Subcutaneous abdominal adipose tissue (tissue), 5 donors: ENCODE measurements at regions not wholly inside any gene's neighbourhood (a gene's known extent, or its start where the extent isn't known, plus 50 kb on each side); places are given as distances from the start of the nearest gene placed in this dataset.
"Not testable (repeated sequence)": the region's sequence is repeated elsewhere in the genome, so short reads cannot be mapped to it uniquely, and the experiment has no call there.

Experiments used
- H3K27ac ChIP-seq: one replicate; pipeline ENCODE4 v1.7.0; 2013; ENCODE audit warnings: low read depth, mild to moderate bottlenecking, inconsistent platforms, low read length, moderate library complexity
- H3K27me3 ChIP-seq, 5 donors: one replicate each; pipeline ENCODE4 v1.7.0; 2013; ENCODE audit warnings: low read length in 5 of 5, inconsistent platforms in 1 of 5; ENCODE audit not compliant: control insufficient read depth in 5 of 5, insufficient read depth in 4 of 5
- H3K36me3 ChIP-seq, 5 donors: one replicate each; pipeline ENCODE4 v1.7.0; 2013; ENCODE audit warnings: low read length in 5 of 5; ENCODE audit not compliant: control insufficient read depth in 5 of 5, insufficient read depth in 5 of 5
- H3K4me1 ChIP-seq, 5 donors: one replicate each; pipeline ENCODE4 v1.7.0; 2013; ENCODE audit warnings: low read length in 5 of 5, mild to moderate bottlenecking in 3 of 5, moderate library complexity in 1 of 5; ENCODE audit not compliant: control insufficient read depth in 5 of 5, insufficient read depth in 5 of 5
- H3K4me3 ChIP-seq, 5 donors: one replicate each; pipeline ENCODE4 v1.7.0; 2013; ENCODE audit warnings: low read length in 5 of 5, low read depth in 1 of 5
- H3K9ac ChIP-seq, 5 donors: one replicate each; pipeline ENCODE4 v1.7.0; 2013; ENCODE audit warnings: low read length in 5 of 5, mild to moderate bottlenecking in 4 of 5, moderate library complexity in 3 of 5
- H3K9me3 ChIP-seq, 5 donors: one replicate each; pipeline ENCODE4 v1.7.0; 2013; ENCODE audit warnings: low read length in 5 of 5; ENCODE audit not compliant: control insufficient read depth in 5 of 5
- donor health status: healthy.
- donor health status: healthy.
- donor health status: healthy.
- donor health status: healthy.
- donor health status: healthy.

GRCh38 chrX:13232484-13232883 lies 87.4 kb downstream of the ATXN3L start:
- H3K9ac ChIP-seq: no peak overlapping the region
- H3K4me1 ChIP-seq: peaks cover 0 to 3% (median 0%) of the 10 kb centered on the region in 5 donors
- H3K36me3 ChIP-seq: no peaks in the 10 kb centered on the region
- H3K9me3 ChIP-seq: peaks cover 0 to 3% (median 0%) of the 10 kb centered on the region in 5 donors
- no peak overlapping the region for H3K27ac ChIP-seq
- no peak overlapping the region for H3K4me3 ChIP-seq
- H3K27me3 ChIP-seq: peaks cover 0 to 3% (median 0%) of the 10 kb centered on the region in 5 donors

DNA sequence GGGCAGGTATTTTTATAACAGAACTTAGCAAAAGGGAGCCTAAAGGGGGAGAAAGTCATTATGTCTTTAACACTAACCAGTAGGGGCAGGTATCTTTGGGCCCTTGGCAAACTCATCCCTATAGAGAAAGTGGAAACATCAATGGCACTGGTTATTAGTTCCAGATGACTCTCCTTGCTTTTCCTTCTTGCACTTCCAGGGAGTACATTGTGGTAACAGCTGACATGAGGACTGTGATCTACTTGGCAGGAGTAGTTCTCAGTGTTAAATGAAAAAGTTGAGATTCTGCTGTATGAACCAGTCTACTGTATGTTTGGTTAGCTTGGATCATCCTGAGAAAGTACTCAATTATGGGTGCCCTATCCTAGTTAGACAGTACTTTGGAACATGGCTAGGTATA lies 93.6 kb downstream of the ATXN3L start:
- Histone ChIP-seq H3K36me3 (no peaks in the 10 kb centered on the region), H3K9me3 (peaks cover 0 to under 1% (median 0%) of the 10 kb centered on the region in 5 donors), H3K4me1 (peaks cover 0 to 5% (median 0%) of the 10 kb centered on the region in 5 donors), H3K4me3 (no peak overlapping the region), H3K9ac (no peak overlapping the region), H3K27me3 (peaks cover 0 to 9% (median 0%) of the 10 kb centered on the region in 5 donors), H3K27ac (no peak overlapping the region)

DNA sequence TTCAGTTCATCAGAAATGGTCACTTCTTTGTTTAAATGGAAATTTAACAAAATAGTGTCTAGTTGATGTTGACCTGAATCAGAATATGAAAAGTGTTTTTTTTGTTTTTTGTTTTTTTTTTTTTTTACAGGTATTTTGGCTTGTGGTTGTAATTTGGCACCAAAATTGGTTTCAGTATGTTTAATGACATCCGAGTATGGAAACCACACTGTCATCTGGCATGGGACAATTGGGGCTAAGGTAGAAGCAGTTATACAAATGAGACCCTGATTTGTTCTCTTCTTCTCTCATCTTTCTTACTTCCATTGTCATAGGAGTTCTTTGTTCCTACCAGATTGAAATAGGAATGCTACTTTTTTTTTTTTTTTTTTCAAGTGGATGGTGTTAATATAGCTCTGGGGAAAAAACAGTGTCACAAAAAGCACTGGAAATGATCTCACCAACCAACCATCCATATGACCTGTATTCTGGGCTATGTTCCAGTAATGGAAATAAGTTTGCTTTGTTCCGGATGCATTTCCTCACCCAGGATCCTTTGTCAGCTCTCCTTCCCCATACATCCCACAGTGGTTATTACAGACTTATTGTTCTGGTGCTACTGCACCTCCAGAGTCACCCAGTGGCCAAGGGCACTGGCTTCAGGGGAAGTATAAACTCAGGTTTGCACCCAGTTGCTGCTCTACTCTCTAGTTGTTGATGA lies 95.8 kb downstream of the ATXN3L start:
- Histone ChIP-seq H3K27me3 (peaks cover 0 to 12% (median 0%) of the 10 kb centered on the region in 5 donors), H3K9ac (no peak overlapping the region), H3K27ac (no peak overlapping the region), H3K36me3 (no peaks in the 10 kb centered on the region), H3K4me1 (peaks cover 0 to 10% (median 0%) of the 10 kb centered on the region in 5 donors), H3K4me3 (no peak overlapping the region), H3K9me3 (no peaks in the 10 kb centered on the region)

DNA sequence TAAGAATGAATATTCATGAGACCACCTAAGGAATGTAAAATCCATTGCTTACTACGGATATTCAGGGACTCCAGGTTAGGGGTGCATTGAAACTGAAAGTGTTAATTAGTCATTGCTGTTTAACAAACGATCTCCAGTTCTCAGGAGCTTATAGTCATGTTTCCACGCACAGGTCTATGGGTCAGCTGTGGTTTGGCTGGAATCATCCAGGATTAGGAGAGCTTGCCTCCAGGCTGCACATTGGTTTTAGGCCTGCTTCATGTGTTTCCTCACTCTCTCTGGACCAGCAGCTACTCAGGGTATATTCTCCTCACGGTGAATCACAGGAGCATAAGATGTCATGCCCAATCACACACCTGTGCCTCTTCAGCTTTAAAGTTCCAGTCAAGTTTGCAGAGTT lies 98.9 kb downstream of the ATXN3L start:
- no peak overlapping the region for H3K4me3 ChIP-seq
- H3K9ac ChIP-seq: no peak overlapping the region
- H3K4me1 ChIP-seq: peaks cover 0 to 10% (median 2%) of the 10 kb centered on the region in 5 donors

GRCh38 chrX:13219991-13220764 lies 99.7 kb downstream of the ATXN3L start:
- H3K27me3 ChIP-seq: peaks cover 0 to 12% (median 0%) of the 10 kb centered on the region in 5 donors
- H3K27ac ChIP-seq: no peak overlapping the region

More for the DNA sequence above, 98.9 kb downstream of the ATXN3L start:
- Histone ChIP-seq H3K27ac (no peak overlapping the region), H3K36me3 (no peaks in the 10 kb centered on the region), H3K27me3 (peaks cover 0 to 12% (median 0%) of the 10 kb centered on the region in 5 donors), H3K9me3 (no peaks in the 10 kb centered on the region)

GRCh38 chrX:13218758-13219157 lies 101.1 kb downstream of the ATXN3L start:
- H3K27me3 ChIP-seq: peaks cover 0 to 5% (median 0%) of the 10 kb centered on the region in 5 donors
- no peaks in the 10 kb centered on the region for H3K9me3 ChIP-seq
- no peak overlapping the region for H3K9ac ChIP-seq
- H3K27ac ChIP-seq: no peak overlapping the region
- H3K4me3 ChIP-seq: no peak overlapping the region
- H3K4me1 ChIP-seq: peaks cover 0 to 6% (median 2%) of the 10 kb centered on the region in 5 donors
- H3K36me3 ChIP-seq: no peaks in the 10 kb centered on the region

More at GRCh38 chrX:13219991-13220764, 99.7 kb downstream of the ATXN3L start:
- Histone ChIP-seq H3K9me3 (no peaks in the 10 kb centered on the region), H3K4me1 (peaks cover 0 to 10% (median 2%) of the 10 kb centered on the region in 5 donors), H3K36me3 (no peaks in the 10 kb centered on the region), H3K4me3 (no peak overlapping the region), H3K9ac (no peak overlapping the region)

GRCh38 chrX:13216139-13216538 lies 103.7 kb downstream of the ATXN3L start:
- no peak overlapping the region for H3K4me3 ChIP-seq
- no peak overlapping the region for H3K27ac ChIP-seq
- H3K27me3 ChIP-seq: peaks cover 0 to 2% (median 0%) of the 10 kb centered on the region in 5 donors
- no peaks in the 10 kb centered on the region for H3K36me3 ChIP-seq
- H3K9me3 ChIP-seq: no peaks in the 10 kb centered on the region
- H3K9ac ChIP-seq: no peak overlapping the region
- peaks cover 2 to 24% (median 8%) of the 10 kb centered on the region in 5 donors for H3K4me1 ChIP-seq

DNA sequence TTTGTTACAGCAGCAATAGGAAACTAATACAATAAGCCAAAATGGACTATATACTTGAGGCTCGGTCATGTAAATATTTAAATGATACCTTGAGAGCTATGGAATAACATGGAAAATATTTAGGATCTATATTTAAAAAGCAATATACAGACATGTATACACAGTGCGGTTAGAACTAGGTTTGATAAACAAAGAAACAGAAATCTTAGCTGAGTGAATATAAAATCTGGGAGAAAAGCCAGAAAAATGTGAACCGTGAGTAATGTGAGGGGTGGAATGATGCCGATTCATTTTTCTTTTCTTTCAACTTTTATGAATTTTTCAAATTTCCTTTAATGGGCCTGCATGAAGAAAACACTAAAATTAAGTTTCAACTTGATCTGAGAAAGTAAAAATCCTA lies 104.1 kb downstream of the ATXN3L start:
- H3K9ac ChIP-seq: no peak overlapping the region
- H3K27ac ChIP-seq: no peak overlapping the region
- H3K27me3 ChIP-seq: no peaks in the 10 kb centered on the region
- no peaks in the 10 kb centered on the region for H3K9me3 ChIP-seq
- H3K4me1 ChIP-seq: peaks cover 2 to 20% (median 8%) of the 10 kb centered on the region in 5 donors
- H3K36me3 ChIP-seq: no peaks in the 10 kb centered on the region
- H3K4me3 ChIP-seq: no peak overlapping the region

DNA sequence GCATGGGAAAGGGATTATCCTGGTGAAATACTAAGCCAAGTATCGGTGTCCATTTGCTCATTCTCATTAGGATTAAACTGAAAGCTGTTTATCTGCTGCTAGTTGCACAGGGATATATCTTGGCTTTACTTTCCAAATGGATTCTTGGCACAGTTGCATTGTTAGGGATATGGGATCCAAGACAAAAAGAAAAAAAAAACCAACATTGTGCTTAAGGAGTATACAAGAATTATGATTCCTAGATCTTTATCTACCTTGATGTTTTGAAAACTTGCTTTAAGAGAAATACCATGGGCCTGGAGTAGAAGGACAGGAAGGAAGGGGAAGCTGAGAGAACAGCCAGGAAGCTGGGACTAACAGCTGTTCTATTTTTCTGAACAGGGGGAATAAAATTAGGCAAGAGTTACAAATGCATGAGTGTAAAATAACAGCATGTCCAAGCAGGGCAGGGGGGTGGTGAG lies 107.6 kb downstream of the ATXN3L start:
- Histone ChIP-seq H3K36me3 (no peaks in the 10 kb centered on the region), H3K9me3 (peaks cover 0 to 2% (median 0%) of the 10 kb centered on the region in 5 donors), H3K4me3 (peak overlapping the region in 1 of 5 donors; percentile 24), H3K4me1 (peaks cover 2 to 19% (median 8%) of the 10 kb centered on the region in 5 donors), H3K9ac (peak overlapping the region in 1 of 5 donors; percentile 58), H3K27me3 (peaks cover 0 to 6% (median 0%) of the 10 kb centered on the region in 5 donors), H3K27ac (no peak overlapping the region)

DNA sequence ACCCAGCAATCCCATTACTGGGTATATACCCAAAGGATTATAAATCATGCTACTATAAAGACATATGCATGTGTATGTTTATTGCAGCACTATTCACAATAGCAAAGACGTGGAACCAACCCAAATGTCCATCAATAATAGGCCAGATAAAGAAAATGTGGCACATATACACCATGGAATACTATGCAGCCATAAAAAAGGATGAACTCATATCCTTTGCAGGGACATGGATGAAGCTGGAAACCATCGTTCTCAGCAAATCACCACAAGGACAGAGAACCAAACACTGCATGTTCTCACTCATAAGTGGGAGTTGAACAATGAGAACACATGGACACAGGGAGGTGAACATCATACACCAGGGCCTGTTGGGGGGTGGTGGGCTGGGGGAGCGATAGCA lies 109.7 kb downstream of the ATXN3L start:
- H3K9ac ChIP-seq, H3K27ac ChIP-seq, H3K27me3 ChIP-seq, H3K9me3 ChIP-seq, H3K4me3 ChIP-seq, H3K36me3 ChIP-seq: not testable (repeated sequence)
- peaks cover 0 to 19% (median 8%) of the 10 kb centered on the region in 5 donors for H3K4me1 ChIP-seq
